ENCODE measurements at regions not wholly inside any gene's neighbourhood (a gene's known extent, or its start where the extent isn't known, plus 50 kb on each side); places are given as distances from the start of the nearest gene placed in this dataset.
"Not testable (repeated sequence)": the region's sequence is repeated elsewhere in the genome, so short reads cannot be mapped to it uniquely, and the experiment has no call there.

DNA sequence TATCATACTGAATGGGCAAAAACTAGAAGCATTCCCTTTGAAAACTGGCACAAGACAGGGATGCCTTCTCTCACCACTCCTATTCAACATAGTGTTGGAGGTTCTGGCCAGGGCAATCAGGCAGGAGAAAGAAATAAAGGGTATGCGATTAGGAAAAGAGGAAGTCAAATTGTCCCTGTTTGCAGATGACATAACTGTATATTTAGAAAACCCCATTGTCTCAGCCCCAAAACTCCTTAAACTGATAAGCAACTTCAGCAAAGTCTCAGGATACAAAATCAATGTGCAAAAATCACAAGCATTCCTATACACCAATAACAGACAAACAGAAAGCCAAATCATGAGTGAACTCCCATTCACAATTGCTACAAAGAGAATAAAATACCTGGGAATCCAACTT, 52.5 kb upstream of the CCDC71L start:
- DNase-seq, result not testable (repeated sequence)

DNA sequence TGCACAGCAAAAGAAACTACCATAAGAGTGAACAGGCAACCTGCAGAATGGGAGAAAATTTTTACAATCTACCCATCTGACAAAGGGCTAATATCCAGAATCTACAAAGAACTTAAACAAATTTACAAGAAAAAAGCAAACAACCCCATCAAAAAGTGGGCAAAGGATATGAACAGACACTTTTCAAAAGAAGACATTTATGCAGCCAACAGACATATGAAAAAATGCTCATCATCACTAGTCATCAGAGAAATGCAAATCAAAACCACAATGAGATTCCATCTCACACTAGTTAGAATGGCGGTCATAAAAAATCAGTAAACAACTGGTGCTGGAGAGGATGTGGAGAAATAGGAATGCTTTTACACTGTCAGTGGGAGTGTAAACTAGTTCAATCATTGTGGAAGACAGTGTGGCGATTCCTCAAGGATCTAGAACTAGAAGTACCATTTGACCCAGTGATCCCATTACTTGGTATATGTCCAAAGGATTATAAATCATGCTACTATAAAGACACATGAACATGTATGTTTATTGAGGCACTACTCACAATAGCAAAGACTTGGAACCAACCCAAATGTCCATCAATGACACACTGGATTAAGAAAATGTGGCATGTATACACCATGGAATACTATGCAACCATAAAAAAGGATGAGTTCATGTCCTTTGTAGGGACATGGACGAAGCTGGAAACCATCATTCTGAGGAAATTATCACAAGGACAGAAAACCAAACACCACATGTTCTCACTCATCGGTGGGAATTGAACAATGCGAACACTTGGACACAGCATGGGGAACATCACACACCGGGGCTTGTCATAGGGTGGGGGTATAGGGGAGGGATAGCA, 53.9 kb upstream of the CCDC71L start:
- DNase-seq, result not testable (repeated sequence)

- DNase-seq, result no peak
Measured at GRCh38 chr7:106715730-106716129, 54.8 kb upstream of the CCDC71L start.

- DNase-seq, result no peak
Measured at GRCh38 chr7:106717254-106717954, 56.4 kb upstream of the CCDC71L start.

- no peak for DNase-seq
Measured at GRCh38 chr7:106717955-106718871, 57.3 kb upstream of the CCDC71L start.

DNA sequence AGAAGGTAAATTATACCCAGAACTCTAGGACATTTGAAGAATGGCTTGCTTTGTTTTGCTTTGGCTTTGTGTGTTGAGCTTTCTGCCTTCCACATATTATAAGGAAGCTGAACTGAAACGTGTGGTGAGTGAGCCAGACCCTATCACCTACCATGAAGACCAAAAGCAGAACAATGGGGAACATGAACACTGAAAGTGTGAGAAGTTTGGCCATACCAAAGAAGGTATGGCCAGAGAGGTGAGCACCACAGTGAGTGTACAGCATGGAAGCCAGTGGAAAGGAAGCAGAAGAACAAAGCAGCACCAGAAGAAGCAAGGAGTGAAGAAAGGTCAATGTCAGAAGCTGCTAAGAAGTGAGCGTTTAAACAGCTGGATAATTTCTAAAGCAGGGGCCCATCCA, 59.7 kb upstream of the CCDC71L start:
- no peak for DNase-seq

DNA sequence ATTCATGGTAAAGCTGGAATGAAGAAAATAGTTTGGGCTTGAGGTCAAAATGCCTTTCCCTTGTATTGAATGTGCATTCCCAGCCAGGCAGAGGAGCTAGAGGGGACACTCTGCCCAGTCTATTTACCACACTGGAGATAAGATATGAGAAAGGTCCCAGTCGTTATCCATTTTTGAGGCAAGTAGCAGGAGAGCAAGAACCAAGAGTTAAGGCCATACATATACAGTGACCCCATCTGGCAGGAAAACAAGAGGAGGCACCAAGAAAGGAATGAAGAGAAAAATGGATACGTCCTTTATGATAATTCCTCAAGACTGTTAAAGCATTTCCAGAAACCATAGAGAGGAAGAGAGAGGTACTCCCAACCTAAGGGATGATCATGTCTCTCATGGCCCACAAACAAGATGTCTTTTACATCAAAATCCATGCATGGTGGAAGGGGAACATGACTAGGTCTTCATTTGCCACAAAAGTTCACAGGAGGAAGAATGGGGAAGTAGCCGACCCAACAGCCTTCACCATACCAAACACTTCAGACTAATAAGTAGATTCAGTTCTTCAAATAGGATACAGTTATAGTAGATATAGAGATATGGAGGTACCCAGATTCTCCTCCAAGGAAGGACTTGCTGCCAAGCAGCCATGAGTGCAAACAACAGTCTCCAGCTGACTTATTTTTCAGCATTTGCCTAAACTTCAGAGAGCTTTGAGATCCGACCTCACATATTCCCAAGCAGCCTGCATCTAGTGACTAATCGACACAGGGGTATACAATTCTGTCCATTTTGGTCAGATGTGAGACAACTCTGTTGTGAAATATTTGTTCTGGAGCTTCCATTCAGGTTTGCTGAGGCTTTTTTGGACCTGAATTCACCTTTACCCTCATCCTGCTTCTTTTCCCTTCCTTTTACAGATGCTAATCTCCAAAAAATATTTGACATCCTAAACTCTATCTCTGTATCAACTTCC, 61.1 kb upstream of the CCDC71L start:
- no peak for DNase-seq

- no peak for DNase-seq
Measured at GRCh38 chr7:106723398-106723797, 62.4 kb upstream of the CCDC71L start.

GRCh38 chr7:106729720-106730385, 68.9 kb upstream of the CCDC71L start:
- no peak for DNase-seq

- no peak for DNase-seq
Measured at GRCh38 chr7:106731187-106731586, 70.2 kb upstream of the CCDC71L start.

- DNase-seq, result no peak
Measured at GRCh38 chr7:106731646-106732444, 70.9 kb upstream of the CCDC71L start.

GRCh38 chr7:106735637-106736036, 74.7 kb upstream of the CCDC71L start:
- no peak for DNase-seq

DNA sequence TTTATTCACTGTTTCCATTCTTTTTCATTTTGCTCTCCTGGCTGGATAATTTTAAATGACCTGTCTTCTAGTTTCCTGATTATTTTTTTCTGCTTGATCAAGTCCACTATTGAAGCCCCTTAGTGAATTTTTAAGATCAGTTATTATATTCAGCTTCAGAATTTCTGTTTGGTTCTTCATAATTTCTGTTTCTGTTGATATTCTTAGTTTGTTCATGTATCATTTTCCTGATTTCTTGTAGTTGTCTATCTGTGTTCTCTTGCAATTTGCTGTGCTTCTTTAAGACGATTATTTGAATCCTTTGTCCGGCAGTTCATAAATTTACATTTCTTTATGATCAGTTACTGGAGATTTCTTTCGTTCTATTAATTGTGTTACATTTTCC, 75.2 kb upstream of the CCDC71L start:
- no peak for DNase-seq

DNA sequence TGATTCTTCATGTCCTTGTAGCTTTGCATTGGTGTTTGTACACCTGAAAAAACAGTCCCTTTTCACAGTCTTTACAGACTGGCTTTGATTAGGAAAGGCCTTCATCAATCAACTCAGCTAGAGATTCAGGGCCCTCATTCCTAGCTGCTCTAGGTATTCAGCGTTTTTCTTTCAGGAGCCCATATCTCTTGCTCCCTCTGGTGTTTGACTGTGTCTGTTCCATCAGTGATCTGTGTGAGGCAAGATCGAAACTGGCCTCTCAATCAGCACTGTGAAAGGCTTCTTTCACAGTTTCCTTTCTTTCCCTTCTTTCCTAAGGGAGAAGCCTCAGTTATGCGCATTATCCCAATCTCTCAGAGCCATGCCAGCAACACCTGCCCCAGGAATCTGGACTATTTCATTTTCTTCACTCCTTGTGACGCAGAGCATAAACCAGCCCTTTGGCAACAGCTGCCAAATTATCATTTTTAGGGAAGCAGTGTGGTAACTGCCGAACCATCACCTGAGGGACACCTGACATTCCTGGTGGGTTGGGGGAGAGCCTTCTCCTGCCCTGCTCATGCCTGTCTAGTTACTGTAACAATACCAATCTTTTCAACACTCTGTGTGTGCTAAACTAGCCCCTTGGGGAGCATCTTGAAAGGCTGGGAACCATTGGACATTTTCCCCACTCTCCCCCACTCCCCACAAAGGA, 75.7 kb upstream of the CCDC71L start:
- peak; percentile 46 for DNase-seq

DNA sequence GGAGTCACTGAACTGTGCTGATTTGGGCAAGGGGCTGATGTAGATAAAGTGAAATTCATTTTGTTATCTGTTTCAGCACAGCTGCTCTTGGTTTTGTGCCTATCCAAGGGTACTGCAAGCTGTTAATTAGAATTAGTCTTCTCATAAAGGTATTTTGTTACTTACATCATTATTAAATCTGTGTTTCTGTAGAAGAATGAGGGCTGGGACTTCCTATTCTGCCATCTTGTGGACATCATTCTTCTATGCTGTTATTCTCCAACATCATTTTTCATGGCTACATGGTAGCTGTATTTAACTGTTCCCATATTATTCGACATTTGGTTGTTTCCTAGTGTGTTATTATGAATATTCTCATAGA, 76.2 kb upstream of the CCDC71L start:
- DNase-seq, result no peak

- DNase-seq, result no peak
Measured at GRCh38 chr7:106740806-106741205, 79.8 kb upstream of the CCDC71L start.

DNA sequence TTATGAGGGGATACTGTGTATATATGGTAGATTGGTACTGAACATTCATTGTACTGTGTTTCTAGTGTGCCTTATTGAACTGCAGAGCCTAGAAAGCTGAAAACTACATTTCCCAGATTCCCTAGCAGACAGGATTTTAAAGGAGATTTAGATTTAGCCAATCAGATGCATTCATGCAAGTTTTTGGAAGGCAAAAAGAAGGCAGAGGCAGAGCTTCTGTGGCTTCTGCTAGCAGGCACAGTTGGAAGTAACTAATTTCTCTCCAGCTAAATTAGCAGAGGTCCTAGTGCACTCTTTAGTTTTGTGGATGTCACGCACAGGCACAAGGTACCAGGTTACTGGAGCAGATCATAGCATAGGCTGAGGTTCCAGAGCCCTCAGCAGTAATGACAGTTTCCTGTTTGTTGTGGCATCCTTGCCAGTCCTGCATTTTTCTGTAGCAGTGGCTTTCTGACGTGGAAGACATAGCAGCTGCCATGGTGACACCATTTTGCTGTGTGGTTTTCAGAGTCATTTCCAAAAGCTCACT, 83.7 kb upstream of the CCDC71L start:
- DNase-seq, result no peak

DNA sequence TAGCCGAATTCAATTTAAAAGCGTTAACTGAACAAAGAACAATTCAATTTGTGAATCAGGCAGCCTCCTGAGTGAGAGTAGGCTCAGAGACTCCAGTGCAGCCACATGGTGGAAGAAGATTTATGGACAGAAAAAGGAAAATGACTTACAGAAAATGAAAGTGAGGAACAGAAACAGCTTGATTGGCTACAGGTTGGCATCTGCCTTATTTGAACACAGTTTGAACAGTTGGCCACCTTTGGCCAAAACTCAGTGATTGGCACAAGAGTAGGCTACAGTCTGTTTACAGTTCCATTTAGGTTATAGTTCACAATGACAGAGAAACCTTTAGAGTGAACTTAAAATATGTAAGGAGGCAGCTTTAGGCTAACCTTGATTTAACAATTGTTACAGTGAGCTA, 86.3 kb upstream of the CCDC71L start:
- DNase-seq, result not testable (repeated sequence)

- no peak for DNase-seq
Measured at GRCh38 chr7:106747804-106748203, 86.8 kb upstream of the CCDC71L start.

DNA sequence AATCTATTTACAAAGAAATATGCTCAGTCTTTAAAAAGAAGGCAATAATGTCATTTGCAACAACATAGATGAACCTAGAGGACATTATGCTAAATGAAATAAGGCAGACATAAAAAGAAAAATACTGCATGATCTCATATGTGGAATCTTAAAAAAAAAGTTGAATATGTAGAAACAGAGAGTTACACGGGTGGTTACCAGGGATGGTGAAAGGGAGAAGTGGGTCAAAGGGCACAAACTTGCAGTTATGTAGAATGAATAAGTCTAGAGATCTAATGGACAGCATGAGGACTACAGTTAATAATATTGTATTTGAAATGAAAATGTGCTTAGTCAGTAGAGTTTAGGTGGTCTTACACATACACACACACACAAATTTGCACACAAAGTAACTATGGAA, 88.2 kb upstream of the CCDC71L start:
- DNase-seq, result no peak

Data from NCI-H1694 (cell line).